GM21423 (cell line): ENCODE measurements at regions not wholly inside any gene's neighbourhood (a gene's known extent, or its start where the extent isn't known, plus 50 kb on each side); places are given as distances from the start of the nearest gene placed in this dataset.
"Not testable (repeated sequence)": the region's sequence is repeated elsewhere in the genome, so short reads cannot be mapped to it uniquely, and the experiment has no call there.

ENCODE experiments used
- ATAC-seq: cut with Tn5 transposase; IDR thresholded peaks from one replicate; pipeline ENCODE4 v1.9.1; 2021; ENCODE audit warnings: mild to moderate bottlenecking, moderate library complexity; ENCODE audit not compliant: unreplicated experiment

GRCh38 chr5:63732880-63733279, 229.4 kb downstream of the HTR1A start:
- ATAC-seq, result not testable (repeated sequence)

DNA sequence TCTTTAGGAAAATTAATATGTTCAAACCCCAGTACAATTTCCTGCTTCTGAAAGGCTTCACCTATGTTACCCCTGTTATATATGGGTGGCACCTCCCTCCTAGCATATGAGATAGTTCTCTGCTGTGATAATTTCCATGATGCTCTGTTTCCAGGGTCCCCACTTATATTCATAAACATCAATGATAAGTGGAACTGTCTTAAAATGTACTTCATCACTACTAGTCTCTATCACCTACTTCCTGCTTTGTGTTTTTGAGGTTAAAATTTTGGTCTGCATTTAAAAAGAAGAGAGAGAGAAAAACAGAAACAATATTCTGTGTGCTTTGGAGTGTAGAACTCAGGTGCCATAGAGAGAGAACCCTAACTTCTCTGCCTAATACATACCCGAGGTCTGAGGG, 234.7 kb downstream of the HTR1A start:
- no peak for ATAC-seq

- ATAC-seq, result peak; percentile 63
Measured at GRCh38 chr5:63726496-63726895, 235.7 kb downstream of the HTR1A start.

DNA sequence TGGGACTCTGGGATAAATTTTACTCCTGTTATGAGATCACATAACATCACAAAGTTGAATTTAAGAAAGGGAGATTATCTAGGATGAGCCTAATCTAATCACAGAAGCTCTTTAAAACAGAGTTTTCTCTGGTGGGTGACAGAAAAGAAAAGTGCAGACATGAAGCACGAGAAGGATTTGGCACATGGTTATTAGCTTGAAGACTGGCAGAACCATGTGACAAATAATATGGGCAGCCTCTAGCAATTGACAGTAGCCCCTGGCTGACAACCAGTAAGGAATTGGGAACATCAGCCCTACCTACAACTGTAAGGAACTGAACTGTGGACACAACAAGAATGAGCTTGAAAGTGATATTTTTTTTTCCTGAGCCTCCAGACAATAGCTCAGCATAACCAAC, 243.1 kb downstream of the HTR1A start:
- ATAC-seq, result no peak

DNA sequence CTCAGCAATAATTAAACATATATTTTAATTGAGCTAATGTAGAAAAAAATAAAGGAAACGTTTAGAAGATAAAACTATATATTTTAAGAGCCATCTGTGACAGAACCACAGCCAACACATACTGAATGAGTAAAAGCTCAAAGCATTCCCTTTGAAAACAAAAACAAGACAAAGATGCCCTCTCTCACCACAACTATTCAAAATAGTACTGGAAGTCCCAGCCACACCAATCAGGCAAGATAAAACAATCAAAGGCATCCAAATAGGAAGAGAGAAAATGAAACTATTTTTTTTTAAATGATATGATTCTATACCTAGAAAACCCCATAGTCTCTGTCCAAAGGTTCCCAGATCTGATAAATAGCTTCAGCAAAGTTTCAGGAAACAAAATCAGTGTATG, 262.0 kb downstream of the HTR1A start:
- no peak for ATAC-seq

DNA sequence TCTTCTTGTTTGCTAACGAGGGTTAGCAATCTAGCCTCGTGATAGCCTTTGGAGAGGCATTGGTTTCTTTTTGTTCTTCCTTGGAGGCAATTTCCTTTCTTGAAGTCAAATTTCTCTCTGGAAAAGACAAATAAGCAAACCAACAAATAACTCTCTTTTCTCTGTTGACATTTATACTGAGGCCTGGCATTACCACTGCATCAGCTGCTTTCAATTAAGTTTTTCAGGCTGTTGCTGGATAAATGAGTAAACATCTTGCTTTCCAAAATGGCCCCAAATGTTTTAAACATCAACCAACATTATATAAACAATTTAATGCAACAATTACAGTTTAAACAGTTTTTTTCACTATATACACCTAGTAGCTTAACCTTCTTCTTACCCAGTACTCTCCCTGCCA, 264.4 kb downstream of the HTR1A start:
- no peak for ATAC-seq

- ATAC-seq, result no peak
Measured at GRCh38 chr5:63690546-63690945, 271.7 kb downstream of the HTR1A start.

DNA sequence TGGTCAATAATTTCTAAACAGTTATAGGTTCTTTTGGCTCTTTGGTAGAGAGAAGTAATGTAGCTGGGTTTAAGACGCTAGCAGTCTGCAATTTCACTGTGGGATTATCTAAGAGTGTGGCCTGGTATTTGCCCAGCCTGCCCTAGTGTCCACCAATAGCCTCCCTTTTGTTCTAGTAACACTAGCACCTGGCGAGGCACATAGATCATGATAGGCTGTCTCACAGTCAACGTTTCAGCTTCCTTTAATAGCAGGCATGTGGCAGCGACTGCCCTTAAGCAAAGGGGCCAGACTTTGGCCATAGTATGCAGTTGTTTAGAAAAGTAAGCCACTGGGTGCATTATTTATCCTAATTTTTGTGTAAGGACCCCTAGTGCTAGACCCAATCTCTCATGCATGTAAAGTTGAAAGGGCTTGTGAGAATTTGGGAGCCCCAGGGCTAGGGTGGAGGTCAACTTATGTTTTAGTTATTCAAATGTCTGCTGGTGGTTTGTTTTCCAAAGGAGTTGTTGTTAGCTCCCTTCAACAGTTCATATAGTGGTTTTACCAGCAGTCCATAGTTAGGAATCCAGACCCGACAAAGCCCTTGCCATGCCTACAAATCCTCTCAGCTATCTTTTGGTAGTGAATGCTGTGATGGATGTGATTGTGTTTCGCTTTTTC, 274.3 kb downstream of the HTR1A start:
- ATAC-seq, result no peak

DNA sequence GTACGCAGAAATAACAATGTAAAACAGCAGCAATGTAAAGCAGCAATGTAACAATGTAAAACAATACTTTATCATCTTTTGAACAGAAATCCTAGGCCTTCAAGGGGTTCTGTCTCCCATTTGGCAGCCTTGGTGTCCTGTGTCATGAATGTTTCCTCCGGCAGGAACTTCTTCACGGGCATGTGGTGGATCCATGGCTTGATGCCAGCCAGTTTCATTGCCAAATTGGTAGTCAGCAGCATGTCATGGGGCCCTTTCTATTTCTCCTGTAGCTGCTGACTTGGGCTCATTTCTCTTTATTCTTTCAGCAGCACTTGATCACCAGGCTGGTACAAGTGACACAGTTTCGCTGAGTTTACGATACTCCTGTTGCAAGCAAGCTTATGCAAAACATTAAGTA, 275.3 kb downstream of the HTR1A start:
- ATAC-seq, result no peak

- no peak for ATAC-seq
Measured at GRCh38 chr5:63686181-63686580, 276.1 kb downstream of the HTR1A start.

DNA sequence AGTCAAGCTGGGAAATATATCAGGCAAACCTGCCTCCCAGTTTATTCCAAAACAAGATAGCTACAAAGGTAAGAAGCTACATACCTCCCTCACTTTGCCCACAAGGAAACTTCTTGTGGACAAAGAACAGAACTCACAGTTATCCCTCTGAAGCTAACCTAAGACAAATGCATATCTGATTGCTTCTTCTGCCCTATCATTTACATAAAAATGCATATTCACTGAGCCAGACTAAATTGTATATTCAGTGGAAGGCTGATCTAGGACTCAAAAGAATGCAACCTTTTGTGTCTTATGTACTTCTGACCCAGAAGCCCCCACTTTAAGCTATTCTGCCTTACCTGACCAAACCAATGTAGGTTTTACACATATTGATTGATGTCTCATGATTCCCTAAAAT, 276.8 kb downstream of the HTR1A start:
- ATAC-seq, result no peak

DNA sequence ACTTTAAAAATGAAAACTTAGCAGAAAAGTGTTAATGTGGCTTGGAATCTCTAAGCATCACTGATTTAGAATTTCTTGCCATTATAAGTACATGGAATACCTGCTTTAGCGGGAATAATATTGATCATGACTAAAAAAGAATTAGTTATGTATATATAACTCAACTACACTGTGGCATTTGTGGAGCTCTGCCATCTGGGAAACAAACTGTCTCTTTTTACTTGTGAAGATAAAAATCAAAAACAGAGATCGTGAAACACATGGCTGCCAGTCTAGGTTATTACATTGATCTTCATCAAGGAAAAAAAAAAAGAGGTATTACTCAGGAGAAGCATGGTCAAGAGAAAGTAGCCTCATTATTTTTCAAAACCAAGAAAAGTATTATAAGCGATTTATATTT, 287.4 kb downstream of the HTR1A start:
- no peak for ATAC-seq

DNA sequence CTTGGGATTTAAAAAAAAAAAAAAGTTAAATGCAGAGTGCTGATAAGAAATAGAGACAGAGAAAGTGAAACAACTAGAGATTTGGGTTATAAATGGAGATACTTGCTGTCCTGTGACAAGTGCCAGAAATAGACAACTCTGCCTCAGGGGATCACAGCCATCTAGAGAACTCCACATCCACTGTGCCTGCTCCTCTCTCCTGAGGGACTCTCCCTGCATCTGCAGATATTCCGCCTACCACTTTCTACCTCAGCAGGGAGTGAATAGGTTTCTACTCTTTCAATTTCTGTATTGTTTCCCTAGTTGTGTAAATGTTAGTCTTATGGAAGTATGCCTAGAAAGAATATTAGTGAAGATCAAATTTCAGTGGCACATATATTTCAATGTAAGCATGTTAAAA, 307.2 kb downstream of the HTR1A start:
- no peak for ATAC-seq

DNA sequence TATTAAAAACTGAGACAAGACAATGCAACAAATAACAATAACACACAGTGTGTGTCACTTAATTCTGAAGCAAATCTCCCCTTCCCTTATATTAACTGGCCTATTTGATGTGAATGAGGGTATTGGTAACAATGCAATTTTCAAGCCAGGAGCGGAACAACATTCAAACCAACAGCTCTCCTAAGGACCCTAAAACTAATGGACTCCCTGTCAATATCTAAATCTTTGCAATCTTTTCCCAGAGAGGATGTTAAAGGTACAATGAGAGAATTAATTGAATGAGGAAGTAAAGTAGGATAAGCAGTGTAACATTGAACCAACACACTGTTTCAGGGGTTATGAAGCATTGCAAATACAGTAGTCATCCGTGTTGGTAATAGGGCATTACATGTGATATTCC, 311.7 kb downstream of the HTR1A start:
- no peak for ATAC-seq

- ATAC-seq, result no peak
Measured at GRCh38 chr5:63648376-63648775, 313.9 kb downstream of the HTR1A start.

DNA sequence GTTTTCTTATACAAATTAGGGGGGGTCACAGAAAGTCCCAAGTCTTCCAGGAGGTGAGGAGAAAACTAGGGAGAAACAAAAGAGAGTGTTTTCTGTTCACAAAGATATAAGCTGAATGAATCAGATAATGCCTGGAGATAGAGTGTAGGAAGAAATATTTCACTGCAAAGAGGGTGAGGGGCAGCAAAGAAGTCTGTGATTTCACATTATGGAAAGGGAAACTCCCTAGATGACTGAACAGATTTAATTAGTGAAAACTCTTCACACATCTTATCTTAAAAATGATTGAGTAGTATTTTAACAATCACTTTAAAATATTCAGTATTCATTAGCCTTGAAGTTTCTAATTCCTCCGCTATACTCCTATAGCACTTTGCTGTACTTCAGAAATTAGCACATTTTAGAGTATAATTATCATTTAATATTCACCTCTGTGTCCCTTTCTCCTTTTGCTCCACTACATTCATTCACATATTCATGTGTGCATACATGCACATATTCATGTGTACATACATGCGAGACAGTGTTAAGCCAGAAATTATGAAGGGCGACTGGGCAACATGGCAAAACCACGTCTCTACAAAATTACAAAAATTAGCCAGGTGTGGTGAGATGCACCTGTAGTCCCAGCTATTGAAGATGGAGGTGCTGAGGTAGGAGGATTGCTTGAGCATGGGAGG, 332.2 kb downstream of the HTR1A start:
- ATAC-seq, result no peak

GRCh38 chr5:63613442-63613841, 348.8 kb downstream of the HTR1A start:
- ATAC-seq, result no peak

- no peak for ATAC-seq
Measured at GRCh38 chr5:63603996-63604395, 358.2 kb downstream of the HTR1A start.

DNA sequence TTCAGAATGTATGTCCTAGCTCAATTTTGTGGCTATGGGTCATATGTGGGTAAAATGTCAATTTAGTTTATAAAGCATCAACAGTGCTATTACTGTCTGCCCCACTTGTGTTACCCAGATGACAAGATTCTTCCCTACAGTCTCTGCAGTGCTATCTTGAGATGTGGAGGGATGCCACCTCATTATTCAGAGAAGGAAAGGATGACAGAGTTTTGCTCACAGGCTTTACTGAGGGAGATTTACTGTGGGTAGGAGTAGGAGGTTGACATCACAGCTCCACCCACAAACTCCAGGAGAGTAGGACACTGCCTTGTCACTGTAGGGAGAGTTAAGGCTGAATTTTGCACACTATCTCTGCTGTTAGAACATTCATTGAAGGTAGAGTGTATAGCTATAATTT, 359.3 kb downstream of the HTR1A start:
- ATAC-seq, result no peak

- ATAC-seq, result no peak
Measured at GRCh38 chr5:63596254-63596653, 366.0 kb downstream of the HTR1A start.

DNA sequence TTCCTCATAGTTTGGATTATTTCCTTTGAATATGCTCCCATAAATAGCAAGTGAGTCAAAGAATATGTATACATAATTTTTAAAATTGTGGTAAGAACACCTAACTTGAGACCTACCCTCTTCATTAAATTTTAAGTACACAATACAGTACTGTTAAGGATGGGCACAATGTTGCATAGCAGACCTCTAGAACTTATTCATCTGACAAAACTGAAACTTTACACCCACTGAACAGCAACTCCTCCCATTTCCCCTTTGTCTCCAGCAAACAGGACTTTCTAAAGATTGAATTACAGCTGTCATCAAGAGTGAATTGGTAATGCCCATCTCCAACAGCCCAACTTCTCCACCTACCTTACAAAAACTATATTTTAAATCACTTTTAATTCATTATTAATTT, 388.9 kb downstream of the HTR1A start:
- no peak for ATAC-seq

GRCh38 chr5:63572740-63573139, 389.5 kb downstream of the HTR1A start:
- no peak for ATAC-seq

- no peak for ATAC-seq
Measured at GRCh38 chr5:63570752-63571151, 391.5 kb downstream of the HTR1A start.
